Right renal cortex interstitium (tissue), 3 donors: ENCODE measurements at regions not wholly inside any gene's neighbourhood (a gene's known extent, or its start where the extent isn't known, plus 50 kb on each side); places are given as distances from the start of the nearest gene placed in this dataset.
"Not testable (repeated sequence)": the region's sequence is repeated elsewhere in the genome, so short reads cannot be mapped to it uniquely, and the experiment has no call there.

Experiments
- DNase-seq, 3 donors: peaks; one replicate each; pipeline ENCODE4 v3.0.0-alpha.2; 2013; ENCODE audit warnings: low read depth in 3 of 3, low spot score in 2 of 3

DNA sequence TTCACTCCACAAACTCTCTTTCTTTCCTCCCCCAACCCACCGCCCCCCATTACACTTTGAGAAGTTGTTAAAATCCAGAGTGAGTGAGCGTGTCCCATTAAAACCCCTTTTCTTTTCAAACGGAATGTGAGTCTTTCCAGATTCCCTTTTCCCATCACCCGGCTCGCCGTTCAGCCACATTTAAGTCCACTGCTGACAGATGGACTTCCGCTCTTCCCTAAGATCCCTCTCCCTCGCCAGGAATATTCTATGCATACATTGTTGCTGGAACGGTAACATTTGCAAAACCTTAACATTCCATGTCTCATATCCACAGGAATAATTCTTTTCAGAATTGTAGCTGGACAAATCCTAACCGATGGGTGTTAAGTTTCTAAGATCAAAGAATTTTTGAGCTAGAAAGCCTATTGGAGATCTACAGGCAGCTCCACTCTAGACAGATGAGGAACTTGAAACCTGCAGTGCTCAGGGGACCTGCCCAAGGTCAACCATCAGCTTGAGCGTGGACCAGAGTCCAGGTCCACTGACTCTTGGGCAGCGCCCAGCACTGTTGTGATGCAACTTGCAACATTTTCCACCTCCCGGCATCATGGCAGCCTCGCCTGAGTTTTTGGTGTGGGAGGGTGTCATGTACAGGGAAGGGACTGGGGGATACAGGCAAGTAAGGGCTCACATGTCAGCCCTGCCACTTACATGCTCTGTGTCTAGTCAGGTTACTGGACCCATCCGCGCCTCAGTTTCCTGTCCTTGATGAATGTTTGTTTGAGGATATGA is 500.1 kb downstream of the CCDC171 start:
- DNase-seq, result no peak

DNA sequence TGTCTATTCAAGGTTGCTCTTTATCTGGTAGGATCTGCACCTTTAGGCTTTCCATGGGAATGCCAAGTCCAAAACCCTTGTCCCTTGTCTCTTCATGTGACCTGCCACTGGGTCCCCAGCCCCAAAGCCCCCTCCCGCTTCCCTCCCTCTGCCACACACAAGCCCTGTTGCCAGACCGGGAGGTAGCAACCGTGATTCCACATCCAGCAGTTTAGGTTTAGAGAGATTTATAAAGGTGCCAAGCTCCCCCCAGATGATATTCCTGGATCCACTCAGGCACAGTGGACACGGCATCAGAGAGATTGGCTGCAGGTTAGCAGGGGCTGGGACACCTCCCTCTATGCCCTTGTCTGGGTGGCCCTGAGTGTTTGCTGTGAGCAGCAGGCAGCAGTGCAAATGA is 504.7 kb downstream of the CCDC171 start:
- no peak for DNase-seq

DNA sequence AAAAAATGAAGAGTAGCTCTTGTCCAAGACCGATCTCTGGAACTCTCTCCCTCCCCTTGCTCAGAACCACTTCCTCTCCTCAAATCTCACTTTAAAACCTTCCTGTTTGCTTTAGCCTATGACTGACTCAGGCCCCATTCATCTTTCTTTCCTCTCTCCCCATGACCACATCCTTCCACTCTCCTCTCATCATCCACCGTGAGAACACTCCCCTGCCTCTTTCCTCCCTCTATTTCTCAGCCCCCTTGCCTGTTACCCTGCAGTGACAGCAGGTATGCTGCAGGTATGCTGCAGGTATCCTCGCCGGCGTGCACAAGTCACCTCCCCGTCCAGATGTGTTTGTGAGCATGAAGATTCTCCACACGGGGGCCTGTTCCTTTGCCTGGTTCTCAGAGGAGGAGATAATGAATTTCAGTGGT is 505.3 kb downstream of the CCDC171 start:
- no peak for DNase-seq

DNA sequence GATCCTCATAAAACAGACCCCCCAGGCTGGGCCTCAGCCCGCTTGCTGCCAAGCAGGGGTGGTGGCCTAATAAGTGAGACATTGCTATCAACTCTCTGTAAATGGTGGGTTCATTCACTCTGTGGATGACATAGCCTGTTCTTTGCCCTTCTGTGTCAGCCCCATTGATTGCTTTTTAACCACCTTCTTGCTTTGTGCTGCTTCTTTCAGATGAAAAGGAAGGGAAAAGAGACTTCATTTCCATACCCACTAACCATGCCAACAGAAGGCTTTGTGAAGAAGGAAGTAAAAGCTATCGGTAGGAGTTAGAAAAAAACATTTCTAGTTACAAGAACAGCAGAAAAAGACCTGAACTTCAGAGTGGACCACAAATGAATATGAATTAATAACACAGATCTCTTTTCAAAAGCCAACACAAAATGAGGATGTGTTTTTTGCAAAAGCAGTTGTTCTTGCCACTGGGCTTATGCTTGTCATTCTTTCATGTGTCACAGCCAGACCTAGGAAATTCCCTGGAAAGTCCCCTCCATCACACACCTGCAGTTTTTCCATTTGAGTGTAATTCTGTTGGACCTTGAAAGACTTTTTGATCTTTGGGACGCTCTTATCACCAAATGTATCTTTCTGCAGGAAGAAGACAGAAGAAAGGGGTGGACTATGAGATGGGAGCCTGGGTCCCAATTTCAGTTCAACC is 507.7 kb downstream of the CCDC171 start:
- DNase-seq, result no peak

DNA sequence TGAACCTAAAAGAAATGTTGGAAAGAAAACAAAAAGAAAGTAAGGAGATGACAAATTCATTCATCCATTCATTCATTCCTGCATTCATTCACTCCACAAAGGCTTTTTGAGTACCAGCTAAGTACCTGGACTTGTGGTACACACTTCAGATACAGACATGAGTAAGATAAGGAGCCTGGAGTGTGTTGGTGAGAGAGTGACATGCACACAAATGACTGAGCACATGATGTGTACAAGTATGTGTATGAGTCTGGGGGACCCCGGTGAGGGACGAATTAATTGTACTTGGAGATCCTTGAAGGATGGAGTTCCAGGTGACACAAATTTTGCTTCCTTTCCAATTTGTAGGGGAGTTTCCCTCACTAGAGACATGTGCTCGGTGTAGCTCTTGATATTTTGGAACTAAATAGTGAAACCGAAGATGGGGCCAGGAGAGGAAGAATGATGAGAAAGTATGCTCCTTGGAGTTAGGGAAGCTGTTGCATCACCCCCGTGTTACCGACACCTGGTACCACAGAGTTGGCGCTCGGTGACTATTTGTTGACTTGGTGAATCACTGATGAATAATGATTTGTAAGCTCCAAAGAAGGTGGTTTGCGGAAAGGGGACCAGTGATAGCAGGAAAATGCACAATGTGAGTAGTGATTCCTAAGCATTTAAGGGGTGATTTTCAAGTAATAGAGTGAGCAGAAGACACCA is 509.8 kb downstream of the CCDC171 start:
- no peak for DNase-seq

DNA sequence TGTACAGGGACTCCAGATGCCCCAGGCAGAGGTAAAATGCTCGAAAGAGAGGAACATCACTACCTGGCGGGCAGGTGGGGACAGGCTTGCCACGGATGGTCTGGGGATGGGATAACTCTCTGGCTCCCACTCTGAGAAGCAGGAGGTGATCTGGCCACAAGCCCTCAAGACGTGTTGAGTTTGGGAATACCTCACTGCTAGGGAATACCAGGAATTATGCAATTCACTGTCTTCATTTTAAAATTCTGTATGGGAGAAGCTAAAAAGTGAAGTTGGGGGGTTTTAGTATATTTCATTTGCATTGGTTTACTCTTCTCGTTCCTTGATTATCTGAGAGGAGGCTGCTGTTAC is 510.4 kb downstream of the CCDC171 start:
- DNase-seq, result no peak

DNA sequence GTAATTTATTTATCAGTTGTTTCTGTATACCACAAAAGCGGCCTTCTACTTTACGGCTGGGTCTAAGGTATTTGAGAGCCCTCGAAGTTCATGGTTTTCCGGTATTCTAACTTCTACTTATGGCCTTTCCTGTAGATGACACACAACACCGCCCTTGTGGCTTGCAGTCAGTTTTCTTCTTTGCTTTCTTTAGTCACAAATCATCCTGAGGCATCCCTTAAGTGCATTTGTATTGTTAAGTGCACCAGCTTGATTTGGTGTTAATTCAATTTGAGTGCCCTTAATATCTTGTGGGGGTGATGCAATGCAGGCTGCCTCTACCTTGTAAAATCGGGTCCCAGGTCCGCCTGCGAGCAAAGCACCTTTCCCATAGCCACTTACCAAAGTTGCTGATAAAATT is 511.9 kb downstream of the CCDC171 start:
- no peak for DNase-seq

DNA sequence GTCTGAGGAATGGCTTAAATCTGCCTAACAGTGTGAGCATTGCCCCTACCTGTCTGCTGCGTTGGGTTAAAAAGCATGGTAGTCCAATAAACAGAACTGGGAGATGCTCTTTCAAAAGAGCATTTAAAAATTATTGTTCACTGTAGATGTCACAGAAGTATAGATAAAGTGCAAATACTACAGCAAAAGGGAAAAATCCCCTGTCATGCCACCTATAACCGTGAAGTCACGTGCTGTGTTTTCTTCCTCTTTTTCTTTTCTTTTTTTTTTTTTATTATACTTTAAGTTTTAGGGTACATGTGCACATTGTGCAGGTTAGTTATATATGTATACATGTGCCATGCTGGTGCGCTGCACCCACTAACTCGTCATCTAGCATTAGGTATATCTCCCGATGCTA is 513.4 kb downstream of the CCDC171 start:
- not testable (repeated sequence) for DNase-seq

DNA sequence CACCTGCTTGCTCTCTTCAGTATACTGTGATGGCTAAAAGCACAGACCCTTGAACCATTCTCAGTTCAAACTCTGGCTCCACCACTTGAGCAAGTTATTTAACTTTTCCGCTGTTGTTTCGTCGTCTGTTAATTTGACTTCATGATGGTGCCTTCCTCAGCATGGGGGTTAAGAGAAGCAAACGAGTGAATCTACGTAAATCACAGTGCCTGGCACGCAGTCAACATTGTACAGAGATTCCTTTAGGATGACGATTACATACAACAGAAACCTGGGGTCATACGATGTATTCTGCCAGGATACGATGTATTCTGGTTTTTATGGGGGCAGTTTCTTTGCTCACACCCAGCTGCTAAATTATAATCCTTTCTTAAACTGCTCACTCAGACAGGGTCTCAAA is 515.6 kb downstream of the CCDC171 start:
- DNase-seq, result no peak

DNA sequence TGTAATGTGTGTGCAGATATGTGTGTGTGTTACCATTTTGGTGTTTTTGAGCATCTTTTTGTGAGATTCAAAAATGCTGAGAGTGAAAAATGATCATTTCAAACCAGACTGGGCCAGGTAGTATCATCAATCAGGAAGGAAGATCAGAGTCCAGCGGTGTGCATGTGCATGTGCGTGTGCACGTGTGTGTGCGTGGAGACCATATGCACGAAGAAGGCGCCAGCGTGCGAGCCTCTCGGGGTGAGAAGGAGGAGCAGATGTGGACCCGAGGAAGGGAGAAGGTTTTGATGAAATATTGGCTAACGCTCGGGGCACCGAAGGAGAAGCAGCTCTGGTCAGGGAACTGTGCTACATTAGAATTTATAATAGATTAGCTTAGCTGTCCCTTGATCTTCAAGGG is 516.4 kb downstream of the CCDC171 start:
- no peak for DNase-seq

DNA sequence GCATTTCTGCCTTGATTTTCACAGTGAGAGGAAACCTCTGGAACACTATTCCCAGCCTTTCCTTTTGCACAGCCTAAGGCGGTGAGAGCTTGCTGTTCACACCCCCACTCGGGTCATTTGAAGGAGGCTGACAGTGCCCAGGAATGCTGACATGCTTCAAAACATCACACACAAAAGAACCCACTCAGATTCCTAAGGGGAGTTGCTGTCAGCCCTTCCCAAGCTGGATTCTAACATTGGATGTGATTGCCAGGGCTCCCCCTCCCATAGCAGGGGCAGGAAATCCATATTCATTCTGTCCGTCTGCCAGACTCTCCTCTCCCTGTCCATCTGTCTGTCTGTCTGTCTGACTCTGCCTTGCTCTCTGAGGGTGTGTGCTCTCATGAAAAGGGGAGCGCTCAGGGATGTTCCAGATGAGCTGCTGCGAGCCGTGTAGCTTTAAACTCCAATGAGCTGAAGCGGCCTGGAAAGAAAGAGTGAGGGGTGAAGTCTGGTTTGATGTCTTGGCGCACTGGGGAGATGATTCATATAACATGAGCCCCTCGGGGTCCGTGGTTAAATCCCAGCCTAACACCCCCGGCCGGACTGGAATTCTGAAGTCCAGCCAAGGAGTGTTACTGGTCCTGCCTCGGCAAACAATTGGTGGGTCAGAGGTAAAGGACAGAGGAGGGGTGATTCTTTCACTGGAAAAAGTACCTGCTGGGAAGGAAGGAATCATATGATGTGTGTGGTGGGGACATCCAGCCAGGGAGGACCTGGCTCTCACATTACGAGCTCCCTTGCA is 517.0 kb downstream of the CCDC171 start:
- DNase-seq, result no peak

DNA sequence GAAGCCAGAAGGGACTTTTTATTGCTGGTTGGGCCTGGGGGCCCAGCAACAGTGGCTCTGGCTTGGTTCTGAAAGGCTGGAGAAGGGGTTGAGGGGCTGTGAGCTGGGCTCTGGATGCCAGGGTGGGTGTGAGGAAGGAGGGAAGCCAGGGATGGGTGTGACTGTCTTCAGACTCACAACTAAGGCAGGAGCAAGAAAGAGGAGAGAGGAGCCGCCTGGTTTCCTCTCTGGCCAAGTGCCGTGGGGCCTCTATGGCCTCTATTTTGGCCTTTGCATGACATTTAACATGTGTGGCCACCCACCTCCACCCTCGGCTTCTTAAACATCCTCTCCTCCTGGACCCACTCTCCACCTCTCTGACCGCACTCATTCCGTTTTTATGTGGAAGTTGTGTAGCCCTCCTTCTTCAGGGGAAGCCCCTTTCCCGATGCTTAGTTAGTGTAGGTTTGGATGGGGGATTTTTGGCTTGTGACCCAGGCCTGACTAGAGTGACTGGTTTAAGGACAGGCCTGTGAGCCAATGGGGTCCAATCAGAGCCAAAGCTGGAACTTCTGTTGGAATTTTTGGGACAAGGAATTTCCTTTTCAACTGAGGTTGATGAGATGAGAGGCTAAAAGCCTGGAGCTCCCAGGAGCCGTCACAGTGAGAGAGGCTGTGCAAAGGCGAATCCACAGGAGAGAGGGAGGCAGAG is 517.8 kb downstream of the CCDC171 start:
- DNase-seq, result no peak

DNA sequence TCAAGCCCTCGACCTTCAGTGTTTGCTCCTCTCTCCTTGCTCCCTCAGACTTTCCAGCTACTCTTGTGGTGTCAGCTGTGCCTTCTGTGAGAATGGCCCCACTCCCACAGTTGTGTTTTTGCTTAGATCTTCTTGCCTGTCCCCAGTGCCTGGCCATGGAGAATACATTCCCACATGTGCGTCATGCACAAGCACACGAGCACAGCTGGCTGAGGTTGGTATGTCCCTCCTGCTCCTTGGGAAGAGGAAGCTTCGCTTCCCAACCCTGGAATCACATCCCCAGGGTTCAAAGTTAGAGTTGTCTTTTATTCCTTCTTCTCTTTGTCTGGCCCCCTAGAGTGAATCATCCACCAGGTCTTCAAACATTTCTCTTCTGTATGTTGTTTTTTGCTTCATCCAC is 518.6 kb downstream of the CCDC171 start:
- no peak for DNase-seq

DNA sequence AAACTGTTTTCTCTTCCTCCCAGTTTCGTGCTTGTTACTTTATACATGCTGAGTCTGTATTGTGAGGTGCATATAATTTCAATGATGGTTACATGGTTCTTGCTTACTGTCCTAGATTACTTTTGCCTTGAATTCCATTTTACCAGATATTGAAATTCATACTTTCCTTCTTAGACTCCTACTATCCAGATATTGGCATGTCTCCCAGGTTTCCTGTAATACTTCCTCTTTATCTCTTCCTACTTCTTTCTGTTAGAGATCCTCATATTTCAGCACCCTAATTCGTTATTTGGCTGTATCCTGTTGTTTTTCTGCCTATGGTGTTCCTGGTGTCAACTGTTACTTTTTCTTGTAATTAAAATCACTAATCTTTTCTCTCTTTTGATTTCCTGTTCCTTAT is 522.1 kb downstream of the CCDC171 start:
- no peak for DNase-seq

DNA sequence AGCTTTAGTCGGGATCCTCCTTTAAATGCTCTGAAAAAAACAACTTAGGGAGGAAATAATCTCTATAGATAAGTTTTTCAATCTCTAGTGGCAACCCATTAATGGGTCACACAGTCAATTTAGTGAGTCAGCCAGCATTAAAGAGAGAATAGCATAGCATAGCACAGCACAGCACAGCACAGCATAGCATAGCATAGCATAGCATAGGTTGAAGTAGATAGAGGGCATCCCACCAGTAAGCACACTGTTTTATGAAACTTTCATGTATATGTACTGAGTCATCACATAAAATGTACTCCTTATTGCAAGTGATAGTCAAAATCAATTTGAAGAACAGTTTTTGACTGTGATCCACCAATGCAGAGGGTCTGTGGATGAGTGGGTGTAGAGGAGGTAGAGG is 522.9 kb downstream of the CCDC171 start:
- DNase-seq, result no peak

DNA sequence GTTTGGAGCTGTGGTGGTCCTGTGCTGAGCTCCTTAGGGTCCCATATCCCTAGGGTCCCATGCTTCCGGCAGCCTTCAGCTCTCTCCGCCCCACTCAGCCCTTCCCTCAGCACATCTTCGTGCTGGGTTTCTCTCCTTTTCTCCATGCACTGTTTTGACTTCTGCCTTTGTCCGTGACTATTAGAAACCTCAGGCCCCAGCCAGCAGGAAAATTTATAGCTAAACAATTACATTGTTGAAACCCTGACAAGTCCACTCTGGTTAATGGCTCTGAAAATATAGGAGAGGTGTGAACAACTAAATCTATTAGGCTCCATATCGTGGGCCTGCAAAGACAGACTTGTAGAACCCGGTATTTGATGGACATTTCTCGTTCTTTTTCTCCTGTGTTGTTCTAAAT is 523.7 kb downstream of the CCDC171 start:
- no peak for DNase-seq

DNA sequence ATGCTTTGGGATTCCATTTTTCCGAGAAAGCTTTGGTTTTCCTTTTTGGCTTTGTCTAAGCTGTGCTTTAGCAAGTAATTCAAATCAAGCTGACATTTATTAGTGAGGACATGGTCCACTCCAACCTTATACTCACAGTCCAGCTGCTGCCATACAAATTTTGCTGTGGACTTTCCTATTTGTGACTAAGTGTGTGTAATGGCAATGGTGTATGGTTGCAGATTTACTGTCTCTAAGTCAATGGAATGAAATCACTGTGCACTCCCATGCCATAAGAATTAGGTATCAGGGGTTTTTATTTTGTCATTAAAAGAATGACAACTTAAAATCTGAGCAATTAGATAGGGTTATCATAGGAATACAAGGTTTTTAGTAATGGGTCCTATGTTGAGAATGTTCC is 530.0 kb downstream of the CCDC171 start:
- DNase-seq, result no peak

DNA sequence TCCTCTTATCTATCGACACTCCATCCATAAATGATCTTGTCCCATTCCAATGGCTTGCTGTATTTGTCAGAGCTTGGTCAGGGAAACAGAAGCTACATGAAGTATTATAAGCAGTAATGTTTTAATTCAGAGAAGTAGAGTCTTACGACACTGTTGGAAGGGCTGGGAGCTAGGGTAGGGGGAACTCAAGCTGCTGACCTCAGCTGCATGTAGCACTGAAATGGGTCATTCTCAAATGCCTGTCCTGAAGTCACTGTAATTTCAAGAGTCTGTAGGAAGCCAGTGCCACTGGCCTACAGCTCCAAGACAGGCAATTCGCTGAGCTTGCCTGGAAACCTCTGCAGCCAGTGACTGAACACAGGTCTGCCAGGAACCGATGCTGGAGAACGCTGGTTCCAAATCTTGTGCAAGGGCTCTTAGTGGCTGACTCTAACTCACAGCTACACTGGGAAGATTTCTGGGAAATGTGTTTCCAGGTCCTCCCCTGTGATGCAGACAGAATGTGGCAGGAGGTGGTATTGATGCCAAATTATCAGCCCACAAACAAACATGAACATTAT is 532.4 kb downstream of the CCDC171 start:
- no peak for DNase-seq

DNA sequence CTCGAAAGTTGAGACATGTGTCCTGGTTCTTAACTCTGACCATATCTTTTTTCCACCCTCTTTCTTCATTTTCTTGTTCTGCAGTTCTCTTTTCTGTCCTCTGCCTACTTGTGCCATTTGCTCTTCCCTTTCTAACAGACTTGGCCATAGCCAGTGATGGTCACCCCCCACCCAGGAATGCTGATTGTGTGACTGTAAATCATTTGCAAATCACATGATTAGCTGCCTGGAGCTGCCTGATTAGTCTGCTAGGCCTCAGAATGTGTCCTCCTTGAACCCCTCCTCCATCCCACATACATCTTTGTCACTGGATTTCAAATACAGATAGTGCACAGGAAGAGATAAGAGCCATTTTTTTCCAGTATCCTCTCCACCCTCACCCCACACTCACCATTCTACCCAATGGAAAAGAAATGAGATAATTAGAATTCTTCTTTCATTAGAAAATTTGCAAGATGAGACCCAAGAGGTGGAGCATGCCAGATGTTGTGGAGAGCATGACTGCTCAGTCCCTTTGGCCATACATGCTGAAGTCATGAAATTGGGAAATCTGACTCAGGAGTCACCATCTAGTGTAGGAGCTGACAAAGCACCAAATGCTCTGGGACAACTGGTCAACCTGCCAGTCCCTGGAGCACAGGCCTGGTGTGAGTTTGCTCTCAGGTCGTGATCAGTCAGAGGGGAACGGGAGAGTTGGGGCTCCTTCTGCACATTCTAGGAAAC is 538.2 kb downstream of the CCDC171 start:
- DNase-seq, result no peak
